GM21360 (cell line): ENCODE measurements at regions not wholly inside any gene's neighbourhood (a gene's known extent, or its start where the extent isn't known, plus 50 kb on each side); places are given as distances from the start of the nearest gene placed in this dataset.

ENCODE experiments used
- ATAC-seq: cut with Tn5 transposase; IDR thresholded peaks from one replicate; pipeline ENCODE4 v1.9.1; 2021; ENCODE audit warnings: mild to moderate bottlenecking, moderate library complexity; ENCODE audit not compliant: unreplicated experiment

DNA sequence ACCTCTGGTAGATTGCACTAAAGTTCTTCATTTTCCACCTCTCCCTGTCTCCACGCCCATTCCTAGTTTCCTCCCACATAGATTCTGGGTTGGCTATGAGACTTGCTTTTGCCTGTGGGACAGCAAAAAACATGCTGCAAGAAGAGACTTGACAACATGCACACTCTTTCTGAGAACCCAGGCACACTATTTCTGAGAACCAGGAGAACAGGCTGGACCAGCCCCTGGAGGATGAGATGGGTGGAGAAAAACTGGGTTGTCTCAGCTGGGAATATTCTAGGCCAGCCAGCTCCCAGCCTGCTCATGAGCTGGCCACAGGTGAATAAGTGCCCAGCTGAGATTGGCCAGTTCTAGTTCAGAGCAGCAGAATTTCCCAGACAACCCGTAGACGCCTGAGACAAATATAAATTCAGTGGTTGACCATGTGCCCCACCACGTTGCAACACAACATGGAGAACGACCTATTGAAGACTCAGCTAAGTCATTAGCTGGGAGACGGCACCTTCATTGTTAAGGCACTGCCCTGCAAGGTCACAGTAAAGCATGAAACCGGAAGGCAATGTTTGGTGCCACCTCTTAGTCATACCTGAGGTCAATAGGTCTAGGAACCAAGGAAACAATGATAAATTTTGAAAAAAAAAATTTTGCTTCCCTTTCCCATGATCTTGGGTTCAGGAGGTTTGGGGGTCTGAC is 92.7 kb upstream of the AKR1E2 start:
- no peak for ATAC-seq

DNA sequence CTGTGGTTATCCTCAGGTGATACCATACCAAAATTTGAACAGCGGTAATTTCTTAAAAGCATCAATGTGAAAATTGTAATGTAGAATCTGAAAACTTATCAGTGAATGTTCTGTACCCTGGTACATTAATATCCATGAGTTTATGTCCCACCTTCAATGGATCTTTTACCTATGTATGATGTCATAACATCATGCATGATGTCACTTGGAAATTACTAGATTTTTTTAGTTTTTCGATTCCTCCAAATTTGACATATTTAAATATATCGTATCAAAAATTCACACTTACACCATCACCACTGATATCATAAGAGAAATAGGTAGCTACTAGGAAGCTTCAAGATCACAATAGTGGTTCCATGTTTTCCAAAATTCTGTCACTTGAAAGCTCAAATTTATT is 95.0 kb upstream of the AKR1E2 start:
- ATAC-seq = no peak

DNA sequence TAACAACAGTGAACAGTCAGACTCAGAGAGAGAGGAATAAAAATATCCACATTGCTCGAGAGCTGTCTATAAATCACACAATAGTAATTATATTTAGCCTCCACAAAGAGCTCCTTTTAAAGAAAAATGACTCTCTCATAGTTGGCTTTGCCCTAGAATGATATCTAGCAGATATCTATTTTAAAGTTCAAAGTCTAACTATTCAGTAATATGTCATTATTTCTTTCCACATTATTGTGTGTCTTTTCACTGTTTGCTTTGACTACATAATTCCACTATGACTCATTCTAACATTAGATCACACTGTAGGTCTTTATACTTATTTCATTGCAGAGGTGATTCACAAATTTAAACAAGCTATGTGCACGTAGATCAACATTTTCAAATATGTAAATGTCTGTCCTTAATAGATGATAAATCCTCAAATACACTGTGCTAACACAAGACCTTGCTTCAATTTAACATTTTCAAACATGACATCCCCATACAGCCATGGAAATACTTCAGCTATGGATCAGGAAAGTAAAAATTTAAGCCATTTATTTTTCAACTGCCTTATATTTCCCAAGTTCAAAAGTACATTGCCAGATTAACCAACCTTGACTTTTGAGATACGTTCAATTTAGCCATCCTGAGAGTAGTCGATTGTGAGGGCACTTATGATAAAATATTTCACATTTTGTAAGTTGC is 99.9 kb upstream of the AKR1E2 start:
- no peak for ATAC-seq

- no peak for ATAC-seq
Measured at GRCh38 chr10:4723860-4724259, 102.1 kb upstream of the AKR1E2 start.

DNA sequence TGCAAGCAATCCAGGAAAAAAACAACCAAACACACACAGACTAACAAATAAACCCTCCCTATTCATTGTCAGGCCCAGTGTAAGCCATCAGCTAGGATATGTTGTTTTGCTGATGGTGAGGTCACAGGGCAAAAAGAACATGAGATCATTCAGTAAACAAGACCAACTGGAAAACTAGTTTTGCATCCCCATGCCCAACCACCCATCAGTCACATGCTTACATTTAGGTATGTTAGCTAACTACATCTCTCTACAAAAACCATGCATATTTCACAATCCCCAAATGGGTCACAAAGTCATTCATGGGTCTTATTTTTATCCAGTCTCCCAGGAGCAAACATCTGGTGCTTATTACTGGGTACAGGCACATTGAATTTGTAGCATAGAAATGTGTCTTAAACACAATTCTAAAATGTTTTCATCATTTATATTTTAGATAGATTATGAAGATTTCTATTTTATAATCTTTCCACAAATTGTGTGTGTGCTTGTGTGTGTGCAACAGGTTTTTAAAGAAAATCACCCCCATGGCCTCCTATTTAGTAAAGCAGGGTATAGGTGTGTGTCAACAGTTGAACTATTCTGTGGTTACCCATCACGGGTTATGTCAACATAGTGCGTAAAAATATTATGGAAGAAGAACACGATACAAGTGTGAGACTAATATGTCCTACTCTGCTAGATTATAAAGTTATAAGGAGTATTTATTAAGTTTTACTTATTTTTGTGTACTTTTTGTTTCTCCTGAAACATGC is 103.8 kb upstream of the AKR1E2 start:
- no peak for ATAC-seq

- no peak for ATAC-seq
Measured at GRCh38 chr10:4720463-4720862, 105.5 kb upstream of the AKR1E2 start.

- no peak for ATAC-seq
Measured at GRCh38 chr10:4719671-4720070, 106.3 kb upstream of the AKR1E2 start.

DNA sequence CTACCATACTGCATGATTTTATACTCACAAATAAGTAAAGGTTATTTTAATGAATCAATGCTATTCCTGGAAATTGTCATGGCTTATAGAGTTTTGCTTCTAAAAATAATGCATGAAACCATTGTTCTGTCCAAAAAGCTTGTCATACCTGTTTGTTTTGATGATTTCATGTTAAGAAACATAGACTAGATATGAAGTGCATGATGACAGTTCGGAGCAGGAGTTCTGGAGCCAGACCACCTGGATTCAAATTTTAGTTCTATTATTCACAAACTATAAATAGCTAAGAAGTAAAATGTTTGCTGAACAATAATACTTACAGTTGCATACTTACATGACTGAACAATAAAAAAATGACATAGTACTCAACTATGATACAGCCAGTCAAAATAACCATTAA is 107.0 kb upstream of the AKR1E2 start:
- no peak for ATAC-seq

- ATAC-seq = no peak
Measured at GRCh38 chr10:4718544-4718943, 107.5 kb upstream of the AKR1E2 start.

DNA sequence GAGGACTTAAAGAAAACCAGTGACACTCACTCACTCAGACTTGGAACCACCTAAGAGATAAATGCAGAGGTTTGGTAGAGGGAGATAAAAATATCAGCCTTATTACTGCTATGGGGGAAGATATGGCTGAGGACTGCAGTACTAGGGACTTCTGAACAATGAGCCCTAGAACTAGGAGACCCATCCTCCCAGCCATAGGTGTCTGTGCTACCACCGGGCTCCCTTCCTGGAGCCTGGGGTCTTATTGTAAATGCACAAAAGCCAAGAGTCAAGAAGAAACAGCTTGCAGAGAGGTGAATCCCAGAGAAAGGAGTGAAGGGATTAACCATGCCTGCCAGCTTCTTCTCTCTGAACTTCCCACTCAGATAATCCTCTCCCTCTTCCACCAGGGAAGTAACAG is 108.3 kb upstream of the AKR1E2 start:
- no peak for ATAC-seq

DNA sequence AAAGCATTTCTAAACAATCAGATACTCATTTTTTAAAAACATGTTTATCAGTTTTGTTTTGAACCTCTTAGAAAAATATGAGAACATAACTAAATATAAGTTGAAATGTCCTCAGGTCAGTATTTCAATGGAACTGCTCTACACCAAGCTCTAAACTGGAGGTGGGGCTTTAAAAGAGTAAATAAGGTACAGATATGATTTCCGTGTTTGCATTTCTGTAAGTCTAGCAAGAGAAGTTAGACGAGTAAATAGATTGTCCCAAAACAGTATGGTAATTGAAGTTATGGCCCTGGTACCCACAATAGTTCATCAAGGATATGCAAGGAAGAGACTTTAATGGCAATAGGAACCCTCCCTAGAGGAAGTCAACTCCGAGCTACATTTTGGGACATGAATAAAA is 115.1 kb upstream of the AKR1E2 start:
- ATAC-seq = no peak

GRCh38 chr10:4708123-4708759 is 117.8 kb upstream of the AKR1E2 start:
- ATAC-seq = no peak

GRCh38 chr10:4707221-4707620 is 118.8 kb upstream of the AKR1E2 start:
- ATAC-seq = no peak

GRCh38 chr10:4704034-4704545 is 121.9 kb upstream of the AKR1E2 start:
- no peak for ATAC-seq

- no peak for ATAC-seq
Measured at GRCh38 chr10:4701016-4701415, 125.0 kb upstream of the AKR1E2 start.

DNA sequence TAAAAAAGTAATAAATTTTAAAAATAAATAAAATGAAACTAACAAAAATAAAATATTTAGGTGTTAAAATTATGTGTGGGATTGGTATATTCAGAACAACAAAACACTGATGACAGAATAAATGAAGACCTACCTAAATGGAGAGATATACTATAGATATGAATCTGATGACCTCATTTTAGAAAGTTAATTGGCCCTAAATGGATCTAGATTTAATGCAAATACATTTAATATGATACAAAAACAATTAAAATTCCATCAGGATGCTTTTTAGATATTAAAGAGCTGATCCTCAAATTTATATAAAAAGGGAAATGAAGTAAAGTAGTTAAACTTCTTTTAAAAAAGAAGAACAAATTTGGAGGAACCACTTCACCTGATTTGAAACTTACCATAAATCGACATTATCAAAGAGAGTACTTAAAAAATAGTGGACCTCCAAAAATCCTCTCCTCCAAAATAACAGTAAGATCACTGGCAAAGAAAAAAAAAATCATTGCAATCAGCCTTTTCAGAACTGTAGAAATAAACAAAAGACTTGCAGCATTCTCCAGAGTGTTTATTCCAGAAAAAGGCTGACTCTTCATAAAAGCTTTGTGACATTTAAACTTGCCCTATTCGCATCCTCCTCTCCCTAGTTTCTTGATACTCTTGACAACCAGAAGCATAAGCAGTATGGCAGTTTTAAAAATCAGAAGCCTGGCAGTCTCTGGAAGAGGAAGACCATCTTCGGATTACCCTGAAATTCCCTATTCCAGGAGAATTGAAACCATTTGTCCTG is 125.9 kb upstream of the AKR1E2 start:
- no peak for ATAC-seq

- no peak for ATAC-seq
Measured at GRCh38 chr10:4698075-4698474, 127.9 kb upstream of the AKR1E2 start.

GRCh38 chr10:4696186-4696585 is 129.8 kb upstream of the AKR1E2 start:
- ATAC-seq = no peak

- ATAC-seq = no peak
Measured at GRCh38 chr10:4693967-4694366, 132.0 kb upstream of the AKR1E2 start.

DNA sequence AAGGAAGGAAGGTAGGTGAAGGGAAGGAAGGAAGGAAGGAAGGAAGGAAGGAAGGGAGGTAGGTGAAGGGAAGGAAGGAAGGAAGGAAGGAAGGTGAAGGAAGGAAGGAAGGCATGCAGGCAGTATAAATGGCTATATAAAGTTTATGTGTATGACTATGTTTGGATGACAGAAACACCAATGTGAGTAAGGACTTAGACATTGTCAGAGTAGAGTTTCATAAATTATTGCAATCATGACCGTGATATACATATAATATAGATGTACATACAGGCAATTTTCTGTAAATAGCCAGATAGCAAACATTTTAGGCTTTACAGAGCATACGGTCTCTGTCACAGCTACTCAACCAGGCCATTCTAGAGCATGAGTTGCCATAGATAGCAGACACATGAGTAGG is 133.8 kb upstream of the AKR1E2 start:
- ATAC-seq = no peak

- no peak for ATAC-seq
Measured at GRCh38 chr10:4691776-4692175, 134.2 kb upstream of the AKR1E2 start.
